HG03108 (cell line): ENCODE measurements at regions not wholly inside any gene's neighbourhood (a gene's known extent, or its start where the extent isn't known, plus 50 kb on each side); places are given as distances from the start of the nearest gene placed in this dataset.
"Not testable (repeated sequence)": the region's sequence is repeated elsewhere in the genome, so short reads cannot be mapped to it uniquely, and the experiment has no call there.

Source experiments
- ATAC-seq: cut with Tn5 transposase; IDR thresholded peaks from one replicate; pipeline ENCODE4 v1.9.1; 2021; ENCODE audit warnings: moderate library complexity; ENCODE audit not compliant: unreplicated experiment

DNA sequence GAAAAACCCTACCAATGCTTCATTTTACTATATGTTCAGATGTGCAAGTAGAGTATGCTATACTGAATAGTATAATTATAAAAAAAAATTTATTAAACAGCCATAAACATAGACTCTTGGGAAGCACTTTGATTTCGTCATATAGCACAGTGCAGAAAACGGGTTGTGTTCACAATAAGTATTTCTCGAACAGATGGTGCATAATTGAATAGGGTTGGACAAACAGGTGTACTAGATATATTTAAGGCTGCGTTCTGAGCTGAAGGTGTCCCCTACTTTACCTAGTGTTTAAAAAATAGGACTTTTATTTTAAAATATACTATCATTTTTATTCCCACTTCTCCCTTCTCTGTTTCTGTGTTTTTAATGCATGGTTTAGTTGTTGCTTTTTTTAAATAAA, 841.5 kb downstream of the ANKRD7 start:
- no peak for ATAC-seq

DNA sequence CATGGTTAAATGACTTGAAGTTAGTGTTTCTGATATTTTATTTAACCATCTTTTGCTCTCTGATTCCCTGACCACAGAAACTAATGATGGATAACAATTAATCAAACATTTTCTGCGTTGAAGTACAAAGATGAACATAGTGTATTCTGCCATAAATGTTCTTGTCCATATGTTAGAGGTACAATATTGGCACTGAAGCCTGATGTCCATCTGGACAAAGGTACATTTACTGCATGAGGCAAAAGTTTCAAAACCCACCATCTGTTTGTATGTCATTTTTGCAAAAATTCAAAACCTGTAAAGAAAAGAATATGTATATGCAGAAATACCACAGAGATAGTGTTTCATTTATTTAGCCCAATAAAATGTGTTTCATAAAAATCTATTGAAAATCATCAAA, 861.5 kb downstream of the ANKRD7 start:
- no peak for ATAC-seq

DNA sequence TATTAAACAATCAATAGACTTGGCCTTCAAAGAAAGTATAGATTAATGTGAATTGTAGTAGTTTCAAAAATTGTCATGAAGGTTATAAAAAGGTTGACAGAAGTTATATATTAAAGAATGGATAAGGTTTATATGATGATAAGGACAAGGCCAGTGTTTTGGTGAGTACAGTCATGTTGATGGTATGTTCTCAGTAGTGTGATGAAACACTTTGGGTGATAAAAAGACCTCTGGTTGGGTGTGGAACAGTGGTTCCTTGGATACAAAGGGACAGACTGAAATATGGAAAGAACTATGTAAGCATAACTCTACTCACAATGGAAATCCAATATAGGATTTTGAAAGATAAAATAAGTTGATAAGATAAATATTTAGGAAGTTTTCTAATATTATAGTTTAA, 866.3 kb downstream of the ANKRD7 start:
- no peak for ATAC-seq

DNA sequence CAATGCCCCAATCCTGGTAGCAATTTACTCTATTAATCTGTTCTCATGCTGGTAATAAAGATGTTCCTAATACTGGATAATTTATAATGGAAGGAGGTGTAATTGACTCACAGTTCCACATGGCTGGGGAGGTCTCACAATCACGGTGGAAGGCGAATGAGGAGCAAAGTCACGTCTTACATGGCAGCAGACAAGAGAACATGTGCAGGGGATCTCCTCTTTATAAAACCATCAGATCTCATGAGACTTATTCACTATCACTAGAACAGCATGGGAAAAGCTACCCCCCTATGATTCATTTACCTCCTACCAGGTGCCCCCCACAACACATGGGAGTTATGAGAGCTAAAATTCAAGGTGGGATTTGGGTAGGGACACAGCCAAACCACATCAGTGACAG, 872.2 kb downstream of the ANKRD7 start:
- ATAC-seq = no peak

DNA sequence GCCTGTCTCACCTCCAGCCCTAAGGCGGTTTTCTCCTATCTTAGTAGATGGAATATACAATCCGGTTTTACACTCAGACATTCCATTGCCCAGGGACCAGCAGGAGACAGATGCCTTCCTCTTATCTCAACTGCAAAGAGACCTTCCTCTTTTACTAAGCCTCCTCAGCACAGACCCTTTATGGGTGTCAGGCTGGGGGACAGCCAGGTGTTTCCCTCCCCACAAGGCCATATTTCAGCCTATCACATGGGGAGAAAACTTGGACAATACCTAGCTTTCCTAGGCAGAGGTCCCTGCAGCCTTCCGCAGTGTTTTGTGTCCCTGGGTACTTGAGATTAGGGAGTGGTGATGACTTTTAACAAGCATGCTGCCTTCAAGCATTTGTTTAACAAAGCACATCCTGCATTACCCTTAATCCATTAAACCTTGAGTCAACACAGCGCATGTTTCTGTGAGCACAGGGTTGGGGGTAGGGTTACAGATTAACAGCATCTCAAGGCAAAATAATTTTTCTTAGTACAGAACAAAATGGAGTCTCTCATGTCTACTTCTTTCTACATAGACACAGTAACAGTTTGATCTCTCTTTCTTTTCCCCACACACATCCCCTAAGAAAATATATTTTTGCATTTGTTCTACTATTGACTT, 876.2 kb downstream of the ANKRD7 start:
- not testable (repeated sequence) for ATAC-seq

DNA sequence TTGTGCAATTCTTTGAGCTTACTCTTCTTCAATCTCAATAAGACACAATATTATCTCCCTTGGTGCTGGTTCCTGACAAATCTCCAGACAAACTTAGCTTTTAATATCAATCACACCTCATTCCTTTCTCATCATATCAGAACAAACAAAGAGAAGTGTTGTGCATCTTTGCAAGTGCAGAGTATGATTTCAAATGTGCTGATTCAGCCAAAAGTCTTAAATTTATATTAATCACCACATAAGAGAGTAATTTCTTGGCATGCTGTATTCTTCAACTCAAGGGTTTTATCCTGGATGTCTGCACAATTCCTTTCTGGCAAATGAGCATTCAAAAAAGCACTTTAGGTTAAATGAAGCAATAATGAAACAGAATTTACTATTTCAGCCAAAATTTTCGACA, 877.8 kb downstream of the ANKRD7 start:
- ATAC-seq = no peak

DNA sequence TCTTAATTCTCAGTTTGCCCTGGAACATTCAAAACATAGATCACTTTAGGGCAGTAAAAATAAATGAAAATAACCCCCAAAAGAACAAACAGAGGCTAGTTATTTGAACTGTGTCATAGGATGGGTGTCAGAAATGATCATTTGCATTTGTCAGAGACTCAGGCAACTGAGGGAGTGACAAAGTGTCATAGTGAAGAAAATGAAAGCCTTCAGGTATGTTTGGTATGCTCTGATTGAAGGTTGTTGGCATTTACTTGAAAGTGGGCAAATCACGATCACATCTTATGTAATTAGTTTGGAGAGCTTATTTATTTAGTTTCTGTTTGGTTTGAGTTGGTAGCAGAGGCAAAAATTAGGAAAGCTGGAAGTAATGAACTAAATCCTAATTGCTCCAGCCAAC, 880.9 kb downstream of the ANKRD7 start:
- no peak for ATAC-seq

DNA sequence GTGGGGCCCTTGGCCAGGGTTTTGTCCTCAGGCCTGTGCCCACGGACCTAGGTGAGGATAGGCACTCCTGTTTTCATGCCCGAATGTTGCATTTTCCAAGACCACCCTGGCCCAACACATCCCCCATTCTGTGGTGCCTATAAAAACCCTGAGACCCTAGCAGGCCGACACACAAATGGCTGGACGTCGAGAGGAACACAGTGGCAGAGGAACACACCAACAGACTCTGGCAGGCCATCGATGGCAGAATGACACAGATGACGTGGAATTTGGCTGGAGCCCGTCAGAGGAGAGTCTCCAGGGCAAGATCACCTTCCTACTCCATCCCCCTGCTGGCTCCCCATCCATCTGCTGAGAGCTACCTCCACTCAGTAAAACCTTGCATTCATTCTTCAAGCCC, 898.8 kb downstream of the ANKRD7 start:
- no peak for ATAC-seq

DNA sequence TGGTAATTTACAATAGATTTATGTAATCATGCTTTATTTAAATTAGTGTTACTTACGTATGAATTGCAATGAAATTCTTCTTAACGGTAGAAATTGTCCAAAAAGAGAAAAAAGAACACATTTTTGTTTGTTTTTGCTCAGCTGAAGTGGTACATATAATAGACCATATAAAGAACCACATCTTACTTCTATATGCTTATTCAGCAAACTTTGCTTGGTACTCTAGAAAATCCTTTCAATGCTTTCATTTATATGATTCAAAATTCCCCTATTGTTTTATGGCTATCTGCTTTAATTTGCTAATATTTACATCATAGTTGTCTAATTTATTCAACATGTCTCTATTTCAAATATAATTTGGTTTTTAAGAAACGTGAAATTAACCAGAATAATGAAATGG, 903.2 kb downstream of the ANKRD7 start:
- ATAC-seq = no peak

DNA sequence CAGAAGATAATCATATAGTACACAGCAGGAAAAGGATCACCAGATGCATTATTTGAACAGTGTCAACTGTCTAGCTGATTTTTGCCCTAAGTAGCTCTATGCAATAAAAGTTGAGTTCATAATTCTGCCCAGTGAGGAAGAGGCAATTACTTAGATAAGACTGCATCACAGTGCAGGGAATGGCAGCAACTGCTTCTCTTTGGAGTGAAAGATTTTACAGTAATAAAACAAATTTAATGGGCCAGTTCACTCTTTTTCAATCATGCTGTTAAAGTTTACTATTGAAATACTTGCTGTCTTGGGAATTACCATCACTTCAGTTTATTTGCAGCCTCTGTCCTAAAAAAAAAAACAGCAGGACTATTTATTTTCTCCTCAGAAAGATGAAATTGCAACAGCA, 907.9 kb downstream of the ANKRD7 start:
- no peak for ATAC-seq

DNA sequence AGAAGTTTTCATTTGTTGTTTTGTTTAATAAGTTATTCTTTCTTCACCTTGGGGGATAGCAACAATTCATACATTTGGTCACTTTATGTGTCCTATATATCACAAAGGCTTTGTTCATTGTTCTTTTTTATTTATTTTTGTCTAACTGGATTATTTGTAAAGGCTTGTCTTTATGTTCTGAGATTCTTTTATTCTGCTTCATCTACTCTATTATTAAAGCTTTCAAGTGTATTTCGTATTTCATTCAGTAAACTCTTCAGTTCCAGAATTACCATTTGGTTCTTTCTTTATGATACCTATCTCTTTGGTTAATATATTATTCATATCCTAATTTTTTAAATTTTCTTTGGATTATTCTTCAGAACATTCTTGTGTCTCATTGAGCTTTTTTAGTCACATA, 942.9 kb downstream of the ANKRD7 start:
- no peak for ATAC-seq

DNA sequence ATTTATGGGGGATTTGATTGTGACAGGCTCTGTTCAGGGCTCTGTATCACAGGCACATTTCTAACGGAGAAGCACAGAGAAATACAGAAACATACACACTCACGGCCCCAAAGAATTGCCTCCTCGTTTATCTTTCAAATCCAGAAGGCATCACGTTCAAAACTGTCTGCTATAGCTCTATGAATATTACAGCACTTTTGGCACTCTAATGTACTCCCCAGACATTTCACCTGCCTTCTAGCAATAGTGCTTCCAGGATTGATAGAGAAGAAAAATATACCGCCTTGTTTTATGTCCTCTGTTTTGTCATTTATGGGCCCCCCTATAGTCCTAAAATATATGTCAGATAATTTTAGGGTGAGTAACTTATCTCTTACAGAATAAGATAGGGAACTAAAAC, 947.5 kb downstream of the ANKRD7 start:
- no peak for ATAC-seq

DNA sequence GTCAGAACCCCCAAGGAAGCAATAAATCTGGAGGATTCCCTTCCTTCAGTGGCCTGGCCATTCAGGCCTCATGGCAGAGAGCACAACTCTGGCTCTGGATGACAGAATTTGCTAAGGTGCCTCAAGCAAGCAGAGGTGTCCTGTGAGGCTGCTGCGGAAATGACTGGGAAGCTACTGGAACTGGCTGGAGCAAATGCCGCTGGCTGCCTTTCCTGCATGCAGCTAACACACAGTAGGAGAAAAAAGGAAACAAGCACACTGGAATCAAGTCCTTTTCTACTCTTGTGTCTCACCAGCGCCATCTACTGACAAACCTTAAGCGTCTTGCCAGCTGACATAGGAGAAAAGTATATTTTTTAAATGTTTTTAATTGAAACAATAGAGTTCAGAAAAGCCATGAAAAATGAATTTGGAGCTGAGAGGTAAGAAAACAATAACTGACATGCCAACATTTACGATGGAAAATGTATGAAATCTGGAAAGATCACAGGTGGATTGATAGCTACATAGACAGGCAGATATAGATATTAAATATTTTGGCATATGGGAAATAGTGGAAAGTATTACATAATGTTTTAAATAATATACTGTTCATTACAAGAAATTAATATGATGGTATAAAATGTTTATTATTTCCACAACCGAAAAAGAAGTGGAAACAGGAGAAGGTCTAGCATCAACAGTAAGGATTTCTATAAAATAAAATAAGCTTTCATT, 951.6 kb downstream of the ANKRD7 start:
- no peak for ATAC-seq

DNA sequence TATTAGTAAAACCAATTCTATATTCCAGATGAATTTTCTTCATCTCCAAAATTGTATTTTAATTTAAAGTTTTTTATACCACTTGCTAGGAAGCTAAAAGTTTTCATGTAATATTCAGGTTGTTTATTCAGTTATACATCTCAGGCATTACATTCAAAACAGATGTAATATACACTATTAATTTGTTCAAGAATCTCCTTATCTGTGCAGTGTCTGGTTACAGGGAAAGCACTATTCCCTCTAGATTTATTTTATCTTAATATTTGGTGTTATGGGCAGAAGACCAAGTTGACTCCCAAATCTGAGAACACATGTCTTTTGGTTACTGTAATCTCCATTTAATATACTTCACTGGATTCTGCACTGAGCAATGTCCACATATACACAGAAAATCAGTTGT, 953.4 kb downstream of the ANKRD7 start:
- ATAC-seq = no peak

DNA sequence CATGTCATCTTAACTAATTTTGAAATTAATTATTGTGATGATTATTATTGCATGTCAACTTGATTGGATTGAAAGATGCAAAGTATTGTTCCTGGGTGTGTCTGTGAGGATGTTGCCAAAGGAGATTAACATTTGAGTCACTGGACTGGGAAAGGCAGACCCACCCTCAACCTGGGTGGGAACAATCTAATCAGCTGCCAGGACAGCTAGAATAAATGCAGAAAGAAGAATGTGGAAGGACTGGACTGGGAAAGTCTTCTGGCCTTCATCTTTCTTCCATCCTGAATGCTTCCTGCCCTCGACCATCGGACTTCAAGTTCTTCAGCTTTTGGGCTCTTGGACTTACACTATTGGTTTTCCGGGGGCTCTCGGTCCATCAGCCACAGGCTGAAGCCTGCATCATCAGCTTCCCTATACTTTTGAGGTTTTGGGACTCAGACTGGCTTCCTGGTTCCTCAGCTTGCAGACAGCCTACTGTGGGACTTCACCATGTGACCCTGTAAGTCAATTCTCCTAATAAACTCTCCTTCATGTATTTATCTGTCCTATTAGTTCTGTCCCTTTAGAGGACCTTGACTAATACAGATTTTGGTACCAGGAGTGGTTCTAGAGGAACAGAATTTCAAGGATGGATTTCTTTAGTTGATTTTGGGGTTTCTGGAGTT, 959.8 kb downstream of the ANKRD7 start:
- ATAC-seq = no peak

DNA sequence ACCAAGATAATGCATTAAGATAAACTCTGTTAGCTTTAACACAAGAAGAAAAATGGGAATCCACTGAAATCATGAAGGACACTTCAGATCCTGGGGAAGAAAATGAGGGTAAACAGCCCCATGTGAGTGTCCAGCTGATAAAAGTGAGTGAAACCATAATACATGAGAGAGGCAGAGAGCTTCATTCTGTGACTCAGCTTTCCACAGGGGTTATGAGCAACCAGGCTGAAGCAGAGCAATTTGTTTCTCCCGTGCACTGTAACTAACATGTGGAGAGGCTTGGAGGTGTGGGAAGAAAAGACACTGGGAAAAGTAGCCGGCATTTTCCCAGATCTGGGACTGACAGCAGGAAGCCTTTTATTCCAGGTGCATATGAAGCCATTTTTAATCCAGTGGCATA, 971.7 kb downstream of the ANKRD7 start:
- no peak for ATAC-seq

DNA sequence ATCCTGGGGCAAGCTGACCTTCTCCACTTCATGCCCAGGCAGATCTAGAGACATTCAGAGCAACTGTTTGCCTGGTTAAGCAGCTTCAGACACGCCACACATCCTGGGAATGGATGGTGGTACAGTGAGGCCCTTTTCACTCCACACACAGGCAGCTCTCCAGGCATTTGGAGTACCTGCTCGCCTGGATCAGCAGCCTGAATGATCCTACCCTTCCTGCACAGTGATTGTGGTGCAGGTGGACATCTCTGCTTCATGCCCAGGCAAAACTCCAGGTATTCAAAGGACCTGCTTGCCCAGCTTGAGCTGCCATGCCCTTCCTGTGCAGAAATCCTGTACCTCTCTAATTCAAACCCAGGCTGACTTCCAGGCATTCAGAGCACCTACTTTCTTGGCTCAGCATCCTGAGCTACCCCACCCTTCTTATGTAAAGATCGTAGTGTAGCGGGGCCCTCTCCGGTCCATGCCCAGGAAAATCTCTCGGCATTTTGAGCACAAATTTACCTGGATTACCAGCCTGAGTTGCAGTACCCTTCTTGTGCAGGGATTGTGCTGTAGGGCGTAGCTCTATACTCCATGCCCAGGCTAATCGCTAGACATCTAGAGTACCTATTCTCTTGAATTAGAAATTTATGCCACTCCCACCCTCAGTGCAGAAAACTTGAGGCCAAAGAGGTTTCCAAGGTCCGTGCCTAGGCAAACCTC, 972.8 kb downstream of the ANKRD7 start:
- ATAC-seq = no peak

DNA sequence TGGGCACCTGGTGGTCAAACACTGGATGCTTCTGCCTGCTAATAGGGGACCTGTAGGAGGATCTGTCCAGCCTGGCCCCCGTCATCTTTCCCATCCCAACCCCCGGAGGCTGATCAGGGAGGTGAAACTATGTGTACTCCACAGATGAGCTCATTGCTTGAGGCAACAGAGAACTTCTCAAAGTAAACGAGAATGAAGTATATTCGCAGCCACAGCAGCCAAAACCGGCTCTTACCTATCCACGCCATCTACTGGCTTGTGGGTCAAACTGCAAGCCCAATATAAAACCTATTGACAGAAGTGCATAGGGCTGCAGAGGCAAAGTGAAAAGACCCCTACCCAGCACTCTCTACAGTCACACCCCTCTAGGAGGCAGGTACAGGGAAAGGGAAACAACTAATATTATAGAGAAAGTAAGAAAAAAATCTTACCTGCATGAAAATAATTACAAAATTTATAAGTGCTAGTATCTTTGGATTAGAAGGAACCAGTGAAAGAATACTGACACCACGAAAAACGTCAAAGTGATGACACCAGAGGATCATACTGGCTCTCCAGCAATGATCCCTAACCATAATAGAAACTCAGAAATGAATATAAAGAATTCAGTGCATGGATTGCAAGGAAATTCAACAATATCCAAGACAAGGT, 973.5 kb downstream of the ANKRD7 start:
- peak; percentile 76 for ATAC-seq

DNA sequence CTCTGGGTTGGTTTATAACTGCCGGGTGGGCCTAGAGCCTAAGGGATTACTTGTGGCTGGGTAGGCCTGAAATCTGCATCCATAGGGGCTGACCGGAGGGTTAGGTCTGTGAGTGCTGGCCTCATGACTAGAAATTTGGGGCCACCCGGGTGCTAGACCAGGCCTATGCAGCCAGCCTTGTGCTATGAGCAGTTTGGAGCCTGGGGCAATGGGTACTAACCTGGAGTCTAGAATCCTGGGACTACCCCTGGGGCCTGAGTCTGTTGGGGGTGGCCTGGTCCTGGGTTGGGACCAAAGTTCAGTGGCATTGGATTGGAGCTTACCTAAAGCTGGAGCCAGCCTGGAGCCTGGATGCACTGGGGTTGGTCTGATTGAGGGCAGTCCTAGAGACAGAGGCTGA, 995.2 kb downstream of the ANKRD7 start:
- ATAC-seq = no peak

DNA sequence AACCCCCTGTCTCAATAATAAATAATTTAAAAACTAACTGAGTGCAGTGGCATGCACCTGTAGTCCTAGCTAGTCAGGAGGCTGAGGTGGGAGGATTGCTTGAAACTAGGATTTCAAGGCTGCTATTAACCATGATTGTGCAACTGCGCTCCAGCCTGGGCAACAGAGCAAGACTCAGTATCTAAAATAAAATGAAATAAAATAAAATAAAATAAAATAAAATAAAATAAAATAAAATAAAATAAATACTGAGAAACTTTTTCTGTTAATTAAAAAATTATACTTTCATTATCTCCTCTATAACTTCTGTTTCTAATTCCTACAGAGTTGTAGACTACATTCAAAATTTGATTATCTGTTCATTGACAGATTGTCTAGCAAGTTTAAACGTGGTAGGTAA, 999.4 kb downstream of the ANKRD7 start:
- ATAC-seq = no peak

DNA sequence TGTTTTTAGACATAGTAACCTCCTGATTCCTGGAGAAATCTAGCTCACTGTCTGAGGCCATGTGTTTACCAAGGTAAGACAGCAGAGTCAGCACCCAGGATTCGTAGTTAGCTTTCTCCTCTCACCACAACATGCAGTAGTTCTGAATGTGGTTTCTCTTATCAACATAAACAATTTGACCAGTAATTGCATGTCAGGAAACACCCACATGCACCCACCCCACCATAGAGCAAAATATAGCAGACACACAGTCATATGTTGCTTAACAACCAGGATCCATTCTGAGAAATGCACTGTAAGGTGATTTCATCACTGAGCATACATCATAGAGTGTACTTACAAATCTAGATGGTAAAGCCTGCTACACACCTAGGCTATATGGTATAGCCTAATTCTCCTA, 1004.0 kb downstream of the ANKRD7 start:
- no peak for ATAC-seq
